Spleen (tissue), 11 donors: ENCODE measurements at regions not wholly inside any gene's neighbourhood (a gene's known extent, or its start where the extent isn't known, plus 50 kb on each side); places are given as distances from the start of the nearest gene placed in this dataset.

Source experiments
- DNase-seq: peaks from one replicate; pipeline ENCODE4 v3.0.0-alpha.2; 2020
- H3K27ac ChIP-seq, 8 donors: fragments of 200-600 bp; sonication (generic) in 7 of 8; 1 replicate in 4 of 8; 2 replicates in 4 of 8; pipeline versions ENCODE4 v1.5.0 to v1.8.0; 2016 to 2021; ENCODE audit warnings: inconsistent platforms in 4 of 8, mild to moderate bottlenecking in 4 of 8, moderate library complexity in 1 of 8
- H3K27me3 ChIP-seq, 7 donors: fragments of 200-600 bp; sonication (generic) in 6 of 7; replicated peaks in 1 of 7; 1 replicate in 4 of 7; 2 replicates in 3 of 7; pipeline versions ENCODE4 v1.5.0 to v1.8.0; 2016 to 2021; ENCODE audit warnings: inconsistent platforms in 3 of 7, mild to moderate bottlenecking in 1 of 7
- H3K36me3 ChIP-seq, 6 donors: fragments of 200-600 bp; sonication (generic) in 5 of 6; 1 replicate in 4 of 6; 2 replicates in 2 of 6; pipeline versions ENCODE4 v1.5.0 to v1.8.0; 2016 to 2021; ENCODE audit warnings: inconsistent platforms in 2 of 6
- H3K4me1 ChIP-seq, 6 donors: fragments of 200-600 bp; sonication (generic) in 5 of 6; 1 replicate in 3 of 6; 2 replicates in 3 of 6; pipeline versions ENCODE4 v1.5.0 to v1.8.0; 2016 to 2021; ENCODE audit warnings: inconsistent platforms in 3 of 6
- H3K4me3 ChIP-seq, 8 donors: fragments of 200-600 bp; sonication (generic) in 7 of 8; 1 replicate in 4 of 8; 2 replicates in 4 of 8; pipeline versions ENCODE4 v1.5.0 to v1.8.0; 2016 to 2021; ENCODE audit warnings: inconsistent platforms in 4 of 8, mild to moderate bottlenecking in 4 of 8, moderate library complexity in 2 of 8
- H3K9me3 ChIP-seq, 8 donors: fragments of 200-600 bp; sonication (generic) in 7 of 8; 1 replicate in 4 of 8; 2 replicates in 4 of 8; pipeline versions ENCODE4 v1.5.0 to v1.8.0; 2016 to 2021; ENCODE audit warnings: inconsistent platforms in 4 of 8
- CTCF ChIP-seq, 11 experiments: fragments of 200-600 bp in 7 of 11; fragments of 450-650 bp in 4 of 11; sonication (generic) in 4 of 11; IDR thresholded peaks in 8 of 11; conservative IDR thresholded peaks in 3 of 11; 1 replicate in 7 of 11; 2 replicates in 4 of 11; pipeline versions ENCODE4 v1.4.0 to v1.8.0; 2016 to 2021; ENCODE audit warnings: antibody characterized with exemption in 11 of 11, inconsistent platforms in 4 of 11, mild to moderate bottlenecking in 1 of 11
- POLR2A ChIP-seq, 3 donors: fragments of 450-650 bp; IDR thresholded peaks; one replicate each; pipeline ENCODE4 v1.5.1; 2017; ENCODE audit warnings: antibody characterized with exemption in 3 of 3, mild to moderate bottlenecking in 1 of 3
- POLR2AphosphoS5 ChIP-seq, 3 donors: sonication (generic); formaldehyde crosslinking; IDR thresholded peaks; one replicate each; pipeline ENCODE4 v1.5.1; 2017; ENCODE audit warnings: antibody characterized with exemption in 3 of 3
- WGBS, 5 donors: extraction: QIAGEN DNeasy Blood & Tissue Kit in 3 of 5; methylation state at CpG; one replicate each; pipeline versions ENCODE4 v1.1.5 to v1.1.7; 2013 to 2018; 5-methylcytosine and 5-hydroxymethylcytosine counted together
- intact Hi-C: fragments of 100-400 bp; cut with DNase I; formaldehyde crosslinking; loops from one replicate; pipeline ENCODE4 v1.15.0; 2023; ENCODE audit warnings: low total_unique reads
- donor health status: healthy with polysubstance abuse.
- donor health status: DM: no; HTN: no; CAD: no; lungs with moderate emphysema.
- donor health status: DM: no; HTN: no; CAD: no.
- donor health status: Bipolar disorder and iron deficiency.
- donor health status: healthy.
- donor health status: DM: no; HTN: no; CAD: no.
- donor health status: DM: yes; HTN: yes; CAD: no.

- H3K4me3 ChIP-seq: no peak overlapping the region
- 49 to 76% (median 63%) methylated on average over 2 of the region's 2 CpGs for WGBS, 5 donors
- H3K36me3 ChIP-seq: no peaks in the 10 kb centered on the region
- H3K9me3 ChIP-seq: peaks cover 0 to 20% (median 13%) of the 10 kb centered on the region in 8 donors
- H3K27ac ChIP-seq: no peak overlapping the region
- no peak for TF ChIP-seq POLR2AphosphoS5 (IDR thresholded peaks at IDR 0.05)
- no peak for TF ChIP-seq POLR2A (IDR thresholded peaks at IDR 0.05)
- TF ChIP-seq CTCF (IDR thresholded peaks at IDR 0.05 in 8 of 11, conservative IDR thresholded peaks at IDR 0.05 in 3 of 11): no peak
- no peak for DNase-seq
- no peaks in the 10 kb centered on the region for H3K27me3 ChIP-seq
- H3K4me1 ChIP-seq: no peaks in the 10 kb centered on the region
- intact Hi-C loops: no loop called here
These were observed 416.4 kb downstream of the CDH11 start for GRCh38 chr16:64705443-64705842.

- Histone ChIP-seq H3K4me3 (no peak overlapping the region), H3K27ac (no peak overlapping the region), H3K9me3 (peaks cover 0 to 22% (median 13%) of the 10 kb centered on the region in 8 donors), H3K4me1 (no peaks in the 10 kb centered on the region), H3K27me3 (no peaks in the 10 kb centered on the region), H3K36me3 (no peaks in the 10 kb centered on the region)
- intact Hi-C loops: no loop called here
- TF ChIP-seq POLR2AphosphoS5 (IDR thresholded peaks at IDR 0.05) (no peak), CTCF (IDR thresholded peaks at IDR 0.05 in 8 of 11, conservative IDR thresholded peaks at IDR 0.05 in 3 of 11) (no peak), POLR2A (IDR thresholded peaks at IDR 0.05) (no peak)
- no peak for DNase-seq
- 79 to 91% (median 88%) methylated on average over 2 of the region's 2 CpGs for WGBS, 5 donors
These were observed 417.5 kb downstream of the CDH11 start for GRCh38 chr16:64704386-64704785.

GRCh38 chr16:64702415-64702814 is 419.4 kb downstream of the CDH11 start:
- Histone ChIP-seq H3K36me3 (no peaks in the 10 kb centered on the region), H3K27ac (no peak overlapping the region), H3K27me3 (no peaks in the 10 kb centered on the region), H3K4me1 (no peaks in the 10 kb centered on the region), H3K4me3 (no peak overlapping the region), H3K9me3 (peaks cover 0 to 22% (median 5%) of the 10 kb centered on the region in 8 donors)
- WGBS, 5 donors: 24 to 44% (median 30%) methylated on average over 1 of the region's 1 CpG
- intact Hi-C loops: no loop called here
- no peak for DNase-seq
- no peak for TF ChIP-seq CTCF (IDR thresholded peaks at IDR 0.05 in 8 of 11, conservative IDR thresholded peaks at IDR 0.05 in 3 of 11)

GRCh38 chr16:64700628-64701027 is 421.2 kb downstream of the CDH11 start:
- Histone ChIP-seq H3K4me1 (no peaks in the 10 kb centered on the region), H3K27ac (no peak overlapping the region), H3K27me3 (no peaks in the 10 kb centered on the region), H3K36me3 (no peaks in the 10 kb centered on the region), H3K9me3 (peaks cover 0 to 22% (median 5%) of the 10 kb centered on the region in 8 donors), H3K4me3 (no peak overlapping the region)
- intact Hi-C loops: no loop called here
- TF ChIP-seq POLR2AphosphoS5 (IDR thresholded peaks at IDR 0.05) (no peak), CTCF (IDR thresholded peaks at IDR 0.05 in 8 of 11, conservative IDR thresholded peaks at IDR 0.05 in 3 of 11) (no peak), POLR2A (IDR thresholded peaks at IDR 0.05) (no peak)
- WGBS, 5 donors: 55 to 88% (median 83%) methylated on average over 3 of the region's 3 CpGs
- DNase-seq: peak; percentile 64
